Fibroblast of skin of left quadriceps (primary cell): ENCODE measurements at regions not wholly inside any gene's neighbourhood (a gene's known extent, or its start where the extent isn't known, plus 50 kb on each side); places are given as distances from the start of the nearest gene placed in this dataset.
"Not testable (repeated sequence)": the region's sequence is repeated elsewhere in the genome, so short reads cannot be mapped to it uniquely, and the experiment has no call there.

Experiments
- DNase-seq, 2 experiments: peaks; one replicate each; pipeline ENCODE4 v3.0.0-alpha.2; 2013; ENCODE audit warnings: low read depth in 2 of 2

DNA sequence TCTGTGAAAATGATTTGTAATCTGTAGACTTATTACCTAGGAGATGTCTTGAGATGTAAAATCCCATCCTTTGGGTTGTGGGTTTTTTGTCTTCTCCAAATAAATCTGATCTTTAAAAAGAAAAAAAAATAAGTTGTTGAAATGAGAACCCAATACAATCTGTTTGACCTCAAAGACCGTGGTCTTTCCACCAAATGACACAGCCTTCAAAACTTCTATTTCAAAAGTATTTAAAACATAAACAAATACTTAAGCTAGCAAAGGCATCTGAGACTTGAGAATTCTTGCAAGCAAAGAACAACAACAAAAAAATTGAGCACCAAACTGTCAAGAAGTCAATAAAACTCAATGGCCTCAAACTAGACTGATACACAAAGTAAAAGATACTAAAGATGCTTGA lies 67.9 kb upstream of the HECW1 start:
- peak in 1 of 2 experiments; percentile 37 for DNase-seq

DNA sequence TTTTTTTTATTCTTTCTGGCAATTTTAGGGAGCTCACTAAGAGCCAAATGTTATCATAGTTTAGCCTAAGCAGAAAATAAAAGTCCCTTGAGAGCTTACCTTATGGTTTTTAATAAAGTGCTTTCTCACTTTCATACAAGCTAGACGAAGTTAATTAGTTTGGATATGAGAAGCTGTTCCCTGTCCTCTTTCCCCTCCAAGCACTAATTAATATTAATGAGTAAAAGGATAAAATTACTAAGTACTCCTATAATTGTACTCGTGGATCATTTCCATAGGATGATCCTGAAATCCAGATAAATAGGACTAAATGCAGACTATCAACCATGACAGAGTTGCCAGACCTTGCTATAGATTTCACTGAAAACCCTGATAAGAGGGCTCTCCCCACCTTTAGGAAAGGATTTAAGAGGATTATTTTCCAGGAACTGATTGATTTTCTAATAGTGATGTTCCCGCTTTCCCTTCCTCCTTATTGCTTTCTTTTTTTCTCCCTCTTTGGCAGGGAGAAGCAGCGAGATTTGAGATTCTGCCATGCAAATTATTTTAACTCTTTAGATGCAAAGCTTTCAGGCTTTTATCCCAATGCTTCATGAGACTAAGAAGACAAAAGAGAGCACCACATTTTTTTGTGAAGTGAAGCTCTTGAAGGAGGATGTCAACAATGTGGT lies 58.3 kb upstream of the HECW1 start:
- no peak for DNase-seq

DNA sequence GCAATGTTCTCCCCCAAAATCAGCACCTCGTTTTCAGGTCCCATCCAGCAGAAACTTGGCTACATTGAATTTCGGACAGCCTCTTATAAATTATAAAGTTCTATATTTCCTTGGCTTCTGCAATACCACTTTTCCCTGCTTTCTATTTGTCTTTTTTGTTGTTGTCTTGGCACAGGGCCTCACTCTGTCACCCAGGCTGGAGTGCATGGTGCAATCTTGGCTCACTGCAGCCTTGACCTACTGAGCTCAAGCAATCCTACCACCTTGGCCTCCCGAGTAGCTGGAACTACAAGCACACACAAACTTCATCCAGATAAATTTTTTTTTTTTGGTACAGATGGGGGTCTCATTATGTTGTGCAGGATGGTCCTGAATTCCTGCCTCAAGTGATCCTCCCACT lies 55.3 kb upstream of the HECW1 start:
- no peak for DNase-seq

DNA sequence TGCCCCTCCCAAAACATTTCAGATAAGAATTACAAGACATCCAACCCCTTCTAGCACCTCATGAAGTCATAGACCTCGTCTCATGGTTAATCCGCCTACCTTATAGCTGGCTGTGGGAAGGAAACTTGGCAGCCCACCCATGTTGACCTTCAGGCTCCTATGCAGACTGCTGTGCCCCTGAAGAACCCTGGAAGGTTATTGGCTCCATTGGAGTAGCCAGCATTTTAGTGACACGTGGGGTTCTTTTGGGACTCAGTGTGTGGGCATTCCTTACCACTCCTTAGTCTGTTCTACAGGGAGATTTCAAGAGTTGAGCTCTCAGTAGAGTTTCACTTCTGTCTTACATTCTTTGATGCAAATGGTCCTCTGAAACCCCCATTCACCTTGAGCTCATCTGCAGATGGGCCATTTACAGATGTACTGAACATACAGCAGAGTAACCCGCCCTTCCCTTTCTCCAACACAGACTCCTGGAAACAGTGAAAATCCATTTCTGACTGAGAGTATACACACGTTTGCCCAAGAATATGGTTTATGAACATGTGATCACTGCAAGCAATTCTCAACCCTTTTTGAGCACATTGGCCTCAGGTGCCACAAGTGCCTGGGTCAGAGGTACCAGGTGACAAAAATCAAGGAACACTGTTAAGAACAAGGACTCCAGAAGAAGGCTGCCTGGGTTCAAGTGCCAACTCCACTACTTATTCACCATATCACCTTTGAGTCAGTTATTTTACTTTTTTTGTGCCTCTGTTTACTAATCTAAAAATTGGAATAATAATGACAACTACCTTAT lies 54.0 kb upstream of the HECW1 start:
- no peak for DNase-seq

DNA sequence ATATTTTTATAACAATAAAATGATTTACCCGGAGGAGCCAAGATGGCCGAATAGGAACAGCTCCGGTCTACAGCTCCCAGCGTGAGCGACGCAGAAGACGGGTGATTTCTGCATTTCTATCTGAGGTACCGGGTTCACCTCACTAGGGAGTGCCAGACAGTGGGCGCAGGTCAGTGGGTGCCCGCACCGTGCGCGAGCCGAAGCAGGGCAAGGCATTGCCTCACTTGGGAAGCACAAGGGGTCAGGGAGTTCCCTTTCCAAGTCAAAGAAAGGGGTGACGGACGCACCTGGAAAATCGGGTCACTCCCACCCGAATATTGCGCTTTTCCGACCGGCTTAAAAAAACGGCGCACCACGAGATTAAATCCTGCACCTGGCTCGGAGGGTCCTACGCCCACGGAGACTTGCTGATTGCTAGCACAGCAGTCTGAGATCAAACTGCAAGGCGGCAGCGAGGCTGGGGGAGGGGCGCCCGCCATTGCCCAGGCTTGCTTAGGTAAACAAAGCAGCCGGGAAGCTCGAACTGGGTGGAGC lies 53.3 kb upstream of the HECW1 start:
- not testable (repeated sequence) for DNase-seq
